Natural killer cell (primary cell): ENCODE measurements at regions not wholly inside any gene's neighbourhood (a gene's known extent, or its start where the extent isn't known, plus 50 kb on each side); places are given as distances from the start of the nearest gene placed in this dataset.

Experiments used
- ATAC-seq, 3 donors: fragments of 150-1000 bp in 2 of 3; fragments of 200-7000 bp in 1 of 3; cut with Tn5 transposase; 1 replicate in 1 of 3; 2 replicates in 2 of 3; pipeline ENCODE4 v1.10.0; 2021; ENCODE audit warnings: mild to moderate bottlenecking in 2 of 3, moderate library complexity in 2 of 3
- DNase-seq, 2 donors: peaks; one replicate each; pipeline versions ENCODE4 v3.0.0 to v3.0.0-alpha.2; 2013 to 2021; ENCODE audit warnings: mixed read lengths in 1 of 2
- H3K27ac ChIP-seq: one replicate; pipeline ENCODE4 v1.5.1; 2013; ENCODE audit warnings: mild to moderate bottlenecking, low read length
- H3K27me3 ChIP-seq: one replicate; pipeline ENCODE4 v1.6.1; 2013; ENCODE audit warnings: low read length; ENCODE audit not compliant: control insufficient read depth, insufficient read depth
- H3K36me3 ChIP-seq: one replicate; pipeline ENCODE4 v1.6.1; 2013; ENCODE audit warnings: low read length; ENCODE audit not compliant: control insufficient read depth, insufficient read depth
- H3K4me1 ChIP-seq: one replicate; pipeline ENCODE4 v1.6.1; 2013; ENCODE audit warnings: low read length; ENCODE audit not compliant: control insufficient read depth, insufficient read depth
- H3K4me3 ChIP-seq: one replicate; pipeline ENCODE4 v1.5.1; 2013; ENCODE audit warnings: low read length
- H3K9me3 ChIP-seq: one replicate; pipeline ENCODE4 v1.6.1; 2013; ENCODE audit warnings: low read length; ENCODE audit not compliant: control insufficient read depth, insufficient read depth
- H3K27ac Mint-ChIP-seq, 2 donors: one replicate each; pipeline ENCODE4 v1.8.0; 2022; ENCODE audit warnings: mild to moderate bottlenecking in 2 of 2, mixed read lengths in 2 of 2, moderate library complexity in 1 of 2
- H3K27me3 Mint-ChIP-seq, 2 donors: one replicate each; pipeline ENCODE4 v1.8.0; 2022; ENCODE audit warnings: low read depth in 2 of 2, mixed read lengths in 2 of 2
- H3K36me3 Mint-ChIP-seq: one replicate; pipeline ENCODE4 v1.8.0; 2022; ENCODE audit warnings: mixed read lengths
- H3K4me1 Mint-ChIP-seq, 2 donors: one replicate each; pipeline ENCODE4 v1.8.0; 2022; ENCODE audit warnings: mixed read lengths in 2 of 2
- H3K4me3 Mint-ChIP-seq: one replicate; pipeline ENCODE4 v1.8.0; 2022; ENCODE audit warnings: mild to moderate bottlenecking, moderate library complexity, mixed read lengths
- H3K9me3 Mint-ChIP-seq, 2 donors: one replicate each; pipeline ENCODE4 v1.8.0; 2022; ENCODE audit warnings: mixed read lengths in 2 of 2
- CTCF ChIP-seq: fragments of 200-600 bp; IDR thresholded peaks from one replicate; pipeline ENCODE4 v1.8.0; 2022; ENCODE audit warnings: antibody characterized with exemption
- WGBS: methylation state at CpG from one replicate; pipeline ENCODE4 v1.1.7; 2013; ENCODE audit warnings: missing lambda C conversion rate; ENCODE audit not compliant: insufficient coverage; 5-methylcytosine and 5-hydroxymethylcytosine counted together
- intact Hi-C: fragments of 100-400 bp; cut with micrococcal nuclease; formaldehyde crosslinking; loops from one replicate; pipeline ENCODE4 v1.14.2; 2022

GRCh38 chr4:151912632-151913031, 151.8 kb upstream of the GATB start:
- no peak for TF ChIP-seq CTCF
- Histone ChIP-seq H3K27me3 (no peaks in the 10 kb centered on the region), H3K4me3 (no peak overlapping the region), H3K36me3 (no peaks in the 10 kb centered on the region), H3K4me1 (no peaks in the 10 kb centered on the region), H3K9me3 (no peaks in the 10 kb centered on the region), H3K27ac (no peak overlapping the region)
- H3K27me3 Mint-ChIP-seq = peaks cover 11 to 17% of the 10 kb centered on the region in 2 donors
- H3K9me3 Mint-ChIP-seq = no peaks in the 10 kb centered on the region
- no peaks in the 10 kb centered on the region for H3K4me1 Mint-ChIP-seq
- ATAC-seq = no peak
- intact Hi-C loops = no loop called here
- WGBS = 61% methylated on average over 6 of the region's 6 CpGs
- no peak overlapping the region for H3K4me3 Mint-ChIP-seq
- H3K36me3 Mint-ChIP-seq = no peaks in the 10 kb centered on the region
- DNase-seq = no peak
- no peak overlapping the region for H3K27ac Mint-ChIP-seq

GRCh38 chr4:151911970-151912369, 151.2 kb upstream of the GATB start:
- Mint-ChIP-seq H3K9me3 (no peaks in the 10 kb centered on the region), H3K4me3 (no peak overlapping the region), H3K27ac (no peak overlapping the region), H3K4me1 (no peaks in the 10 kb centered on the region), H3K36me3 (no peaks in the 10 kb centered on the region), H3K27me3 (peaks cover 12 to 17% of the 10 kb centered on the region in 2 donors)
- Histone ChIP-seq H3K27me3 (no peaks in the 10 kb centered on the region), H3K9me3 (no peaks in the 10 kb centered on the region), H3K4me3 (no peak overlapping the region), H3K36me3 (no peaks in the 10 kb centered on the region), H3K4me1 (no peaks in the 10 kb centered on the region), H3K27ac (no peak overlapping the region)
- DNase-seq (no peak), ATAC-seq (no peak)
- 87% methylated on average over 2 of the region's 2 CpGs for WGBS
- intact Hi-C loops = no loop called here
- TF ChIP-seq CTCF = no peak

GRCh38 chr4:151908734-151909497, 148.1 kb upstream of the GATB start:
- H3K4me1 ChIP-seq = no peaks in the 10 kb centered on the region
- no peak overlapping the region for H3K4me3 Mint-ChIP-seq
- H3K9me3 Mint-ChIP-seq = peaks cover 0 to 2% of the 10 kb centered on the region in 2 donors
- H3K27ac ChIP-seq = no peak overlapping the region
- WGBS = 93% methylated on average over 3 of the region's 4 CpGs
- no peaks in the 10 kb centered on the region for H3K36me3 ChIP-seq
- DNase-seq = no peak
- intact Hi-C loops = no loop called here
- H3K36me3 Mint-ChIP-seq = no peaks in the 10 kb centered on the region
- H3K27me3 ChIP-seq = no peaks in the 10 kb centered on the region
- no peak for TF ChIP-seq CTCF
- no peak for ATAC-seq
- H3K9me3 ChIP-seq = no peaks in the 10 kb centered on the region
- H3K27me3 Mint-ChIP-seq = peaks cover 18 to 26% of the 10 kb centered on the region in 2 donors
- H3K27ac Mint-ChIP-seq = no peak overlapping the region
- no peak overlapping the region for H3K4me3 ChIP-seq
- no peaks in the 10 kb centered on the region for H3K4me1 Mint-ChIP-seq

- no peak for TF ChIP-seq CTCF
- H3K4me3 Mint-ChIP-seq = no peak overlapping the region
- Histone ChIP-seq H3K4me1 (no peaks in the 10 kb centered on the region), H3K27me3 (no peaks in the 10 kb centered on the region), H3K4me3 (no peak overlapping the region), H3K36me3 (no peaks in the 10 kb centered on the region), H3K9me3 (no peaks in the 10 kb centered on the region), H3K27ac (no peak overlapping the region)
- WGBS = 93% methylated on average over 3 of the region's 3 CpGs
- peaks cover 1% of the 10 kb centered on the region for H3K36me3 Mint-ChIP-seq
- peaks cover 16 to 22% of the 10 kb centered on the region in 2 donors for H3K27me3 Mint-ChIP-seq
- H3K9me3 Mint-ChIP-seq = peaks cover 2 to 4% of the 10 kb centered on the region in 2 donors
- no peak overlapping the region for H3K27ac Mint-ChIP-seq
- DNase-seq = no peak
- H3K4me1 Mint-ChIP-seq = no peaks in the 10 kb centered on the region
- intact Hi-C loops = no loop called here
- no peak for ATAC-seq
These were observed 147.4 kb upstream of the GATB start for GRCh38 chr4:151908201-151908600.
